Fibroblast of lung (primary cell): ENCODE measurements at regions not wholly inside any gene's neighbourhood (a gene's known extent, or its start where the extent isn't known, plus 50 kb on each side); places are given as distances from the start of the nearest gene placed in this dataset.

Experiments
- EZH2 ChIP-seq: IDR thresholded peaks from 2 replicates; pipeline ENCODE4 v1.5.1; 2012; ENCODE audit warnings: low read length, control low read depth, mild to moderate bottlenecking; ENCODE audit errors: missing control alignments
- TF ChIP-seq, protein P1 (sequence below), 2 donors: IDR thresholded peaks in 1 of 2; conservative IDR thresholded peaks in 1 of 2; 1 replicate in 1 of 2; 2 replicates in 1 of 2; pipeline ENCODE4 v1.5.1; 2011 to 2012; ENCODE audit warnings: low read length in 2 of 2, control low read depth in 1 of 2, inconsistent platforms in 1 of 2, low read depth in 1 of 2, mild to moderate bottlenecking in 1 of 2

GRCh38 chr6:80903711-80904110, 797.2 kb downstream of the BCKDHB start:
- TF ChIP-seq, protein P1, sequence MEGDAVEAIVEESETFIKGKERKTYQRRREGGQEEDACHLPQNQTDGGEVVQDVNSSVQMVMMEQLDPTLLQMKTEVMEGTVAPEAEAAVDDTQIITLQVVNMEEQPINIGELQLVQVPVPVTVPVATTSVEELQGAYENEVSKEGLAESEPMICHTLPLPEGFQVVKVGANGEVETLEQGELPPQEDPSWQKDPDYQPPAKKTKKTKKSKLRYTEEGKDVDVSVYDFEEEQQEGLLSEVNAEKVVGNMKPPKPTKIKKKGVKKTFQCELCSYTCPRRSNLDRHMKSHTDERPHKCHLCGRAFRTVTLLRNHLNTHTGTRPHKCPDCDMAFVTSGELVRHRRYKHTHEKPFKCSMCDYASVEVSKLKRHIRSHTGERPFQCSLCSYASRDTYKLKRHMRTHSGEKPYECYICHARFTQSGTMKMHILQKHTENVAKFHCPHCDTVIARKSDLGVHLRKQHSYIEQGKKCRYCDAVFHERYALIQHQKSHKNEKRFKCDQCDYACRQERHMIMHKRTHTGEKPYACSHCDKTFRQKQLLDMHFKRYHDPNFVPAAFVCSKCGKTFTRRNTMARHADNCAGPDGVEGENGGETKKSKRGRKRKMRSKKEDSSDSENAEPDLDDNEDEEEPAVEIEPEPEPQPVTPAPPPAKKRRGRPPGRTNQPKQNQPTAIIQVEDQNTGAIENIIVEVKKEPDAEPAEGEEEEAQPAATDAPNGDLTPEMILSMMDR (conservative IDR thresholded peaks at IDR 0.05 in 1 of 2, IDR thresholded peaks at IDR 0.05 in 1 of 2; ENCODE audit: low read depth in 1 of 2, low read length in 2 of 2): no peak
- TF ChIP-seq EZH2: no peak
